Ovary (tissue), 7 donors: ENCODE measurements at regions not wholly inside any gene's neighbourhood (a gene's known extent, or its start where the extent isn't known, plus 50 kb on each side); places are given as distances from the start of the nearest gene placed in this dataset.

ENCODE experiments used
- DNase-seq, 5 donors: peaks; one replicate each; pipeline ENCODE4 v3.0.0-alpha.2; 2019 to 2020
- H3K27ac ChIP-seq, 2 donors: fragments of 200-600 bp; one replicate each; pipeline versions ENCODE4 v1.5.1 to v1.8.0; 2019 to 2022
- H3K27me3 ChIP-seq: fragments of 200-600 bp; one replicate; pipeline ENCODE4 v1.8.0; 2022
- H3K36me3 ChIP-seq: fragments of 200-600 bp; sonication (generic); one replicate; pipeline ENCODE4 v1.5.1; 2019
- H3K4me1 ChIP-seq: one replicate; pipeline ENCODE4 v1.8.1; 2013; ENCODE audit warnings: mild to moderate bottlenecking, moderate library complexity; ENCODE audit not compliant: insufficient read depth
- H3K4me3 ChIP-seq: fragments of 200-600 bp; sonication (generic); one replicate; pipeline ENCODE4 v1.5.1; 2017
- H3K9me3 ChIP-seq, 2 donors: fragments of 200-600 bp in 1 of 2; sonication (generic) in 1 of 2; one replicate each; pipeline versions ENCODE4 v1.5.1 to v1.8.1; 2013 to 2019; ENCODE audit warnings: mild to moderate bottlenecking in 1 of 2, moderate library complexity in 1 of 2
- CTCF ChIP-seq, 3 donors: fragments of 450-650 bp in 2 of 3; fragments of 200-600 bp in 1 of 3; IDR thresholded peaks; one replicate each; pipeline versions ENCODE4 v1.5.1 to v1.8.0; 2016 to 2022; ENCODE audit warnings: antibody characterized with exemption in 3 of 3, mild to moderate bottlenecking in 1 of 3
- EP300 ChIP-seq: sonication (generic); formaldehyde crosslinking; IDR thresholded peaks from one replicate; pipeline ENCODE4 v1.6.1; 2017; ENCODE audit warnings: antibody characterized with exemption
- POLR2A ChIP-seq: fragments of 450-650 bp; IDR thresholded peaks from one replicate; pipeline ENCODE4 v1.6.1; 2017; ENCODE audit warnings: antibody characterized with exemption, mild to moderate bottlenecking, moderate library complexity
- WGBS, 3 donors: extraction: QIAGEN DNeasy Blood & Tissue Kit in 1 of 3; methylation state at CpG; one replicate each; pipeline versions ENCODE4 v1.1.5 to v1.1.7; 2013 to 2017; 5-methylcytosine and 5-hydroxymethylcytosine counted together
- intact Hi-C, 4 donors: fragments of 100-400 bp; cut with DNase I; formaldehyde crosslinking; loops; one replicate each; pipeline versions ENCODE4 v1.11.0 to v1.15.1; 2022 to 2023
- donor health status: DM: no; HTN: no; CAD: no; lungs with moderate emphysema.
- donor health status: DM: no; HTN: no; CAD: no.
- donor health status: Bipolar disorder and iron deficiency.
- donor health status: DM: no; HTN: no; CAD: no.
- donor health status: DM: yes; HTN: yes; CAD: no.

GRCh38 chr7:106720641-106721040, 59.7 kb upstream of the CCDC71L start:
- H3K9me3 ChIP-seq = no peaks in the 10 kb centered on the region
- no peaks in the 10 kb centered on the region for H3K36me3 ChIP-seq
- WGBS, 3 donors = 52 to 68% (median 61%) methylated on average over 2 of the region's 2 CpGs
- H3K4me1 ChIP-seq = no peaks in the 10 kb centered on the region
- no peak overlapping the region for H3K27ac ChIP-seq
- no peak for DNase-seq
- TF ChIP-seq POLR2A (no peak), EP300 (no peak), CTCF (IDR thresholded peaks at IDR 0.05) (no peak)
- intact Hi-C loops = no loop called here
- no peak overlapping the region for H3K4me3 ChIP-seq
- no peaks in the 10 kb centered on the region for H3K27me3 ChIP-seq

DNA sequence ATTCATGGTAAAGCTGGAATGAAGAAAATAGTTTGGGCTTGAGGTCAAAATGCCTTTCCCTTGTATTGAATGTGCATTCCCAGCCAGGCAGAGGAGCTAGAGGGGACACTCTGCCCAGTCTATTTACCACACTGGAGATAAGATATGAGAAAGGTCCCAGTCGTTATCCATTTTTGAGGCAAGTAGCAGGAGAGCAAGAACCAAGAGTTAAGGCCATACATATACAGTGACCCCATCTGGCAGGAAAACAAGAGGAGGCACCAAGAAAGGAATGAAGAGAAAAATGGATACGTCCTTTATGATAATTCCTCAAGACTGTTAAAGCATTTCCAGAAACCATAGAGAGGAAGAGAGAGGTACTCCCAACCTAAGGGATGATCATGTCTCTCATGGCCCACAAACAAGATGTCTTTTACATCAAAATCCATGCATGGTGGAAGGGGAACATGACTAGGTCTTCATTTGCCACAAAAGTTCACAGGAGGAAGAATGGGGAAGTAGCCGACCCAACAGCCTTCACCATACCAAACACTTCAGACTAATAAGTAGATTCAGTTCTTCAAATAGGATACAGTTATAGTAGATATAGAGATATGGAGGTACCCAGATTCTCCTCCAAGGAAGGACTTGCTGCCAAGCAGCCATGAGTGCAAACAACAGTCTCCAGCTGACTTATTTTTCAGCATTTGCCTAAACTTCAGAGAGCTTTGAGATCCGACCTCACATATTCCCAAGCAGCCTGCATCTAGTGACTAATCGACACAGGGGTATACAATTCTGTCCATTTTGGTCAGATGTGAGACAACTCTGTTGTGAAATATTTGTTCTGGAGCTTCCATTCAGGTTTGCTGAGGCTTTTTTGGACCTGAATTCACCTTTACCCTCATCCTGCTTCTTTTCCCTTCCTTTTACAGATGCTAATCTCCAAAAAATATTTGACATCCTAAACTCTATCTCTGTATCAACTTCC, 61.1 kb upstream of the CCDC71L start:
- Histone ChIP-seq H3K4me3 (no peak overlapping the region), H3K27ac (no peak overlapping the region), H3K27me3 (no peaks in the 10 kb centered on the region), H3K9me3 (no peaks in the 10 kb centered on the region), H3K4me1 (no peaks in the 10 kb centered on the region), H3K36me3 (no peaks in the 10 kb centered on the region)
- intact Hi-C loops = no loop called here
- DNase-seq = no peak
- 70 to 81% (median 81%) methylated on average over 5 of the region's 5 CpGs for WGBS, 3 donors
- TF ChIP-seq POLR2A (no peak), EP300 (no peak), CTCF (IDR thresholded peaks at IDR 0.05) (no peak)

DNA sequence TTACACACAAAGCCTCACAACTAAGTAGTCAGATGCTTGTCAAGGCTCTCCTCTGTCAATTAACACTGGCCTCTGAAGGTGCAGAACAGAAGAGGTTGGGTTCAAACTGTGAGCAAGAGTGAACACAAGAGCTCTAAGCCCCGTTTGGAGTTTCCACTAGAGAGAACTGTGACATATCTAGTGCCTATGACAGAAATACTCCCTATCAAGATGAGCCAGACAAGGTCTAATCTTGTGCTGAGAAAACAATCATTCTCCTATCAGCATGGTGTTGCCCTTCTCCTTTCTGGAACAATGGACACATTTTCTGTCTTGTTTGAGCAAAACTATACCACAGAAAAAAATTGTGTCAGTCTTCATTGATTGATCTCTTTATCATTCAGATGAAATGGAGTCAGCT, 62.4 kb upstream of the CCDC71L start:
- no peak overlapping the region for H3K4me3 ChIP-seq
- H3K9me3 ChIP-seq = no peaks in the 10 kb centered on the region
- 31 to 42% (median 33%) methylated on average over 1 of the region's 1 CpG for WGBS, 3 donors
- H3K27me3 ChIP-seq = no peaks in the 10 kb centered on the region
- H3K36me3 ChIP-seq = no peaks in the 10 kb centered on the region
- H3K4me1 ChIP-seq = no peaks in the 10 kb centered on the region
- no peak for DNase-seq
- no peak for TF ChIP-seq CTCF (IDR thresholded peaks at IDR 0.05)
- TF ChIP-seq POLR2A = no peak
- TF ChIP-seq EP300 = no peak
- intact Hi-C loops = no loop called here
- H3K27ac ChIP-seq = no peak overlapping the region

- WGBS, 3 donors = 77 to 87% (median 85%) methylated on average over 2 of the region's 2 CpGs
- no peak for TF ChIP-seq EP300
- TF ChIP-seq CTCF (IDR thresholded peaks at IDR 0.05) = no peak
- no peak for TF ChIP-seq POLR2A
- Histone ChIP-seq H3K9me3 (no peaks in the 10 kb centered on the region), H3K27ac (no peak overlapping the region), H3K27me3 (no peaks in the 10 kb centered on the region), H3K4me3 (no peak overlapping the region), H3K36me3 (no peaks in the 10 kb centered on the region), H3K4me1 (no peaks in the 10 kb centered on the region)
- intact Hi-C loops = loop anchor here in 1 of 4 donors (10.0 kb wide), 1 partner anchor 185 kb away; no protein-coding TSS in a partner anchor
- DNase-seq = no peak
Observed at GRCh38 chr7:106729720-106730385, 68.9 kb upstream of the CCDC71L start.
